MM.1S (cell line): ENCODE measurements at regions not wholly inside any gene's neighbourhood (a gene's known extent, or its start where the extent isn't known, plus 50 kb on each side); places are given as distances from the start of the nearest gene placed in this dataset.

Experiments
- DNase-seq: peaks from one replicate; pipeline ENCODE4 v3.0.0-alpha.2; 2015
- H2AFZ ChIP-seq: fragments of 300-600 bp; sonication (generic); 2 replicates; pipeline ENCODE4 v1.6.0; 2016; ENCODE audit warnings: antibody characterized with exemption, low read length
- H3F3A ChIP-seq: fragments of 300-600 bp; sonication (generic); 2 replicates; pipeline ENCODE4 v1.6.1; 2016; ENCODE audit warnings: mild to moderate bottlenecking, antibody characterized with exemption, low read length, moderate library complexity, mixed read lengths; ENCODE audit not compliant: insufficient read depth
- H3K27ac ChIP-seq: fragments of 300-600 bp; sonication (generic); 2 replicates; pipeline ENCODE4 v1.5.1; 2016; ENCODE audit warnings: mild to moderate bottlenecking, low read length
- H3K27me3 ChIP-seq: fragments of 300-600 bp; sonication (generic); replicated peaks from 2 replicates; pipeline ENCODE4 v1.6.0; 2016; ENCODE audit warnings: low read length; ENCODE audit not compliant: insufficient read depth
- H3K36me3 ChIP-seq: fragments of 300-600 bp; sonication (generic); replicated peaks from 2 replicates; pipeline ENCODE4 v1.6.1; 2016; ENCODE audit warnings: mild to moderate bottlenecking, low read length, mixed read lengths; ENCODE audit not compliant: insufficient read depth
- H3K4me1 ChIP-seq: fragments of 300-600 bp; sonication (generic); 2 replicates; pipeline ENCODE4 v1.6.1; 2016; ENCODE audit warnings: low read length, mixed read lengths
- H3K4me2 ChIP-seq: fragments of 300-600 bp; sonication (generic); 2 replicates; pipeline ENCODE4 v1.6.0; 2016; ENCODE audit warnings: low read depth, low read length
- H3K4me3 ChIP-seq: fragments of 300-600 bp; sonication (generic); 2 replicates; pipeline ENCODE4 v1.5.1; 2016; ENCODE audit warnings: low read length, mixed read lengths
- H3K79me2 ChIP-seq: fragments of 300-600 bp; sonication (generic); 2 replicates; pipeline ENCODE4 v1.6.1; 2016; ENCODE audit warnings: mixed run types, low read length, mixed read lengths
- H3K9ac ChIP-seq: fragments of 300-600 bp; sonication (generic); 2 replicates; pipeline ENCODE4 v1.6.1; 2016; ENCODE audit warnings: low read length, mixed read lengths
- H3K9me2 ChIP-seq: fragments of 300-600 bp; sonication (generic); replicated peaks from 2 replicates; pipeline ENCODE4 v1.6.1; 2016; ENCODE audit warnings: mild to moderate bottlenecking, low read length, mixed read lengths; ENCODE audit not compliant: insufficient read depth
- H3K9me3 ChIP-seq: fragments of 300-600 bp; sonication (generic); replicated peaks from 2 replicates; pipeline ENCODE4 v1.6.1; 2016; ENCODE audit warnings: mild to moderate bottlenecking, low read length, mixed read lengths; ENCODE audit not compliant: insufficient read depth
- H4K20me1 ChIP-seq: fragments of 300-600 bp; sonication (generic); 2 replicates; pipeline ENCODE4 v1.6.1; 2016; ENCODE audit warnings: mild to moderate bottlenecking, low read length, moderate library complexity, mixed read lengths; ENCODE audit not compliant: insufficient read depth
- CTCF ChIP-seq: fragments of 300-600 bp; sonication (generic); IDR thresholded peaks from 2 replicates; pipeline ENCODE4 v1.5.1; 2016; ENCODE audit warnings: antibody characterized with exemption, low read length, mixed read lengths
- EZH2 ChIP-seq: fragments of 300-600 bp; sonication (generic); optimal IDR thresholded peaks from 2 replicates; pipeline ENCODE3; 2017; ENCODE audit warnings: low read depth, mild to moderate bottlenecking, antibody characterized with exemption, low read length, mixed read lengths
- EZH2phosphoT487 ChIP-seq: fragments of 300-600 bp; sonication (generic); IDR thresholded peaks from 2 replicates; pipeline ENCODE4 v1.6.1; 2018; ENCODE audit warnings: antibody characterized with exemption, low read length

- Histone ChIP-seq H3F3A (no peaks in the 10 kb centered on the region), H3K27ac (no peak overlapping the region), H3K9me2 (no peaks in the 10 kb centered on the region), H3K79me2 (no peaks in the 10 kb centered on the region), H4K20me1 (no peaks in the 10 kb centered on the region), H3K9me3 (no peaks in the 10 kb centered on the region), H3K4me2 (no peak overlapping the region), H3K4me3 (no peak overlapping the region), H3K36me3 (no peaks in the 10 kb centered on the region), H3K9ac (no peak overlapping the region), H3K27me3 (no peaks in the 10 kb centered on the region), H2AFZ (no peak overlapping the region), H3K4me1 (no peaks in the 10 kb centered on the region)
- no peak for TF ChIP-seq CTCF
- TF ChIP-seq EZH2phosphoT487 = no peak
- no peak for TF ChIP-seq EZH2
- DNase-seq = no peak
Measured at GRCh38 chr2:156647377-156648010, 211.3 kb downstream of the GPD2 start.

GRCh38 chr2:156648522-156648921 is 212.3 kb downstream of the GPD2 start:
- Histone ChIP-seq H3K27me3 (no peaks in the 10 kb centered on the region), H3K9me3 (no peaks in the 10 kb centered on the region), H3K9ac (no peak overlapping the region), H2AFZ (no peak overlapping the region), H3K79me2 (no peaks in the 10 kb centered on the region), H3K4me2 (no peak overlapping the region), H3K4me3 (no peak overlapping the region), H3K4me1 (no peaks in the 10 kb centered on the region), H4K20me1 (no peaks in the 10 kb centered on the region), H3K36me3 (no peaks in the 10 kb centered on the region), H3K27ac (no peak overlapping the region), H3F3A (no peaks in the 10 kb centered on the region), H3K9me2 (no peaks in the 10 kb centered on the region)
- no peak for DNase-seq
- TF ChIP-seq EZH2 (no peak), EZH2phosphoT487 (no peak), CTCF (no peak)

GRCh38 chr2:156649596-156649995 is 213.4 kb downstream of the GPD2 start:
- no peaks in the 10 kb centered on the region for H3K36me3 ChIP-seq
- DNase-seq = no peak
- H3K27ac ChIP-seq = no peak overlapping the region
- no peaks in the 10 kb centered on the region for H3K9me3 ChIP-seq
- H3K4me2 ChIP-seq = no peak overlapping the region
- H3K4me3 ChIP-seq = no peak overlapping the region
- H3K79me2 ChIP-seq = no peaks in the 10 kb centered on the region
- no peaks in the 10 kb centered on the region for H3K4me1 ChIP-seq
- no peak overlapping the region for H2AFZ ChIP-seq
- H3K9me2 ChIP-seq = no peaks in the 10 kb centered on the region
- H4K20me1 ChIP-seq = no peaks in the 10 kb centered on the region
- no peaks in the 10 kb centered on the region for H3F3A ChIP-seq
- H3K27me3 ChIP-seq = no peaks in the 10 kb centered on the region
- no peak overlapping the region for H3K9ac ChIP-seq
- TF ChIP-seq EZH2phosphoT487 = no peak
- TF ChIP-seq EZH2 = no peak
- no peak for TF ChIP-seq CTCF
